COLO829 (cell line): ENCODE measurements at regions not wholly inside any gene's neighbourhood (a gene's known extent, or its start where the extent isn't known, plus 50 kb on each side); places are given as distances from the start of the nearest gene placed in this dataset.

ENCODE experiments used
- DNase-seq: peaks from one replicate; pipeline ENCODE4 v3.0.0; 2012; ENCODE audit warnings: low spot score

- no peak for DNase-seq
Measured at GRCh38 chr1:83673312-83673711, 325.6 kb downstream of the TTLL7 start.

GRCh38 chr1:83671586-83671985 lies 327.3 kb downstream of the TTLL7 start:
- DNase-seq: no peak

- DNase-seq: peak; percentile 7
Measured at GRCh38 chr1:83670909-83671565, 327.9 kb downstream of the TTLL7 start.

- no peak for DNase-seq
Measured at GRCh38 chr1:83641796-83642443, 357.0 kb downstream of the TTLL7 start.

- DNase-seq: peak; percentile 16
Measured at GRCh38 chr1:83641206-83641658, 357.7 kb downstream of the TTLL7 start.

- no peak for DNase-seq
Measured at GRCh38 chr1:83639785-83640184, 359.1 kb downstream of the TTLL7 start.

- DNase-seq: no peak
Measured at GRCh38 chr1:83637586-83637985, 361.3 kb downstream of the TTLL7 start.

GRCh38 chr1:83637009-83637408 lies 361.9 kb downstream of the TTLL7 start:
- no peak for DNase-seq

- DNase-seq: no peak
Measured at GRCh38 chr1:83632906-83633305, 366.0 kb downstream of the TTLL7 start.

- DNase-seq: no peak
Measured at GRCh38 chr1:83631851-83632250, 367.1 kb downstream of the TTLL7 start.

GRCh38 chr1:83627045-83627444 lies 371.9 kb downstream of the TTLL7 start:
- DNase-seq: no peak

- no peak for DNase-seq
Measured at GRCh38 chr1:83626603-83627002, 372.3 kb downstream of the TTLL7 start.

- DNase-seq: no peak
Measured at GRCh38 chr1:83625646-83626045, 373.3 kb downstream of the TTLL7 start.

GRCh38 chr1:83620016-83620415 lies 378.9 kb downstream of the TTLL7 start:
- no peak for DNase-seq

GRCh38 chr1:83619170-83619896 lies 379.6 kb downstream of the TTLL7 start:
- DNase-seq: no peak

GRCh38 chr1:83617883-83618282 lies 381.0 kb downstream of the TTLL7 start:
- DNase-seq: no peak

- DNase-seq: no peak
Measured at GRCh38 chr1:83615370-83615769, 383.6 kb downstream of the TTLL7 start.

- no peak for DNase-seq
Measured at GRCh38 chr1:83606416-83606955, 392.4 kb downstream of the TTLL7 start.

- no peak for DNase-seq
Measured at GRCh38 chr1:83596331-83596730, 402.6 kb downstream of the TTLL7 start.

- DNase-seq: no peak
Measured at GRCh38 chr1:83593073-83593472, 405.9 kb downstream of the TTLL7 start.

- no peak for DNase-seq
Measured at GRCh38 chr1:83588140-83588539, 410.8 kb downstream of the TTLL7 start.

- no peak for DNase-seq
Measured at GRCh38 chr1:83583351-83584014, 415.4 kb downstream of the TTLL7 start.
